ENCODE measurements at regions not wholly inside any gene's neighbourhood (a gene's known extent, or its start where the extent isn't known, plus 50 kb on each side); places are given as distances from the start of the nearest gene placed in this dataset.

DNA sequence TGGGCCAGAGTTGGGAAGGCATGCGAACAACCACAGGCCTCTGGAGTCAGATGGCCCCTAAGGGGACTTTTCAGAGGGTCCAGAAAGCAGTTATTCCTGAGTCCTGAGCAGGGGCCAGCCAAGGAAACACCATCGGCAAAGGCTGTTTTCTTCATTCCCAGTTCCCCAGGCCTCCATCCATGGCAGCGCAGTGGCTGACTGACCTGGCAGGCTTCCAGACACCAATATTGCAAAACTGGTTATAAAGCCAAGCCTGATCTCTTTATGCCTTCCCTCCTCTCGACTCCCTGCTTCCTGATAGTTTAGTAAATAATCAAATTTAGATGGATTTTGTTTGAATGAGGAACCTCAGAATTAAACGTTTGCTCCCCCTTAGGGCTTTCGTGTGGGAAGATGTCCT lies 133.4 kb upstream of the ITGA6 start:
- TF ChIP-seq ZNF274 (IDR thresholded peaks at IDR 0.05; ENCODE audit: low read depth, low read length) = no peak
- TF ChIP-seq SUZ12 (IDR thresholded peaks at IDR 0.05; ENCODE audit: extremely low read depth, insufficient read depth, insufficient read length) = no peak
- TF ChIP-seq YY1 (IDR thresholded peaks at IDR 0.05; ENCODE audit: insufficient read depth, insufficient read length) = no peak

Data from NT2/D1 (cell line).